Mucosa of rectum (tissue), 2 donors: ENCODE measurements at regions not wholly inside any gene's neighbourhood (a gene's known extent, or its start where the extent isn't known, plus 50 kb on each side); places are given as distances from the start of the nearest gene placed in this dataset.
"Not testable (repeated sequence)": the region's sequence is repeated elsewhere in the genome, so short reads cannot be mapped to it uniquely, and the experiment has no call there.

ENCODE experiments used
- H3K27ac ChIP-seq, 2 donors: one replicate each; pipeline ENCODE4 v1.7.0; 2013; ENCODE audit warnings: inconsistent platforms in 2 of 2, low read depth in 2 of 2, low read length in 2 of 2
- H3K27me3 ChIP-seq, 2 donors: one replicate each; pipeline ENCODE4 v1.7.0; 2013; ENCODE audit warnings: low read length in 2 of 2; ENCODE audit not compliant: control insufficient read depth in 2 of 2, insufficient read depth in 2 of 2
- H3K36me3 ChIP-seq, 2 donors: one replicate each; pipeline ENCODE4 v1.7.0; 2013; ENCODE audit warnings: low read length in 2 of 2; ENCODE audit not compliant: control insufficient read depth in 2 of 2, insufficient read depth in 2 of 2
- H3K4me1 ChIP-seq, 2 donors: one replicate each; pipeline ENCODE4 v1.7.0; 2013; ENCODE audit warnings: low read length in 2 of 2, mild to moderate bottlenecking in 1 of 2; ENCODE audit not compliant: control insufficient read depth in 2 of 2, insufficient read depth in 2 of 2
- H3K4me3 ChIP-seq, 2 donors: one replicate each; pipeline ENCODE4 v1.7.0; 2013; ENCODE audit warnings: low read length in 2 of 2
- H3K9ac ChIP-seq, 2 donors: one replicate each; pipeline ENCODE4 v1.7.0; 2013; ENCODE audit warnings: low read length in 2 of 2, low read depth in 1 of 2, mild to moderate bottlenecking in 1 of 2
- H3K9me3 ChIP-seq, 2 donors: one replicate each; pipeline ENCODE4 v1.7.0; 2013; ENCODE audit warnings: low read length in 2 of 2; ENCODE audit not compliant: control insufficient read depth in 2 of 2
- donor health status: healthy.
- donor health status: Normal muscosa, but diverticular disease.

GRCh38 chr10:25101461-25102146, 73.2 kb upstream of the GPR158 start:
- Histone ChIP-seq H3K9ac (no peak overlapping the region), H3K9me3 (no peaks in the 10 kb centered on the region), H3K27me3 (peaks cover 0 to 3% of the 10 kb centered on the region in 2 donors), H3K36me3 (no peaks in the 10 kb centered on the region), H3K4me1 (no peaks in the 10 kb centered on the region), H3K27ac (no peak overlapping the region), H3K4me3 (no peak overlapping the region)

DNA sequence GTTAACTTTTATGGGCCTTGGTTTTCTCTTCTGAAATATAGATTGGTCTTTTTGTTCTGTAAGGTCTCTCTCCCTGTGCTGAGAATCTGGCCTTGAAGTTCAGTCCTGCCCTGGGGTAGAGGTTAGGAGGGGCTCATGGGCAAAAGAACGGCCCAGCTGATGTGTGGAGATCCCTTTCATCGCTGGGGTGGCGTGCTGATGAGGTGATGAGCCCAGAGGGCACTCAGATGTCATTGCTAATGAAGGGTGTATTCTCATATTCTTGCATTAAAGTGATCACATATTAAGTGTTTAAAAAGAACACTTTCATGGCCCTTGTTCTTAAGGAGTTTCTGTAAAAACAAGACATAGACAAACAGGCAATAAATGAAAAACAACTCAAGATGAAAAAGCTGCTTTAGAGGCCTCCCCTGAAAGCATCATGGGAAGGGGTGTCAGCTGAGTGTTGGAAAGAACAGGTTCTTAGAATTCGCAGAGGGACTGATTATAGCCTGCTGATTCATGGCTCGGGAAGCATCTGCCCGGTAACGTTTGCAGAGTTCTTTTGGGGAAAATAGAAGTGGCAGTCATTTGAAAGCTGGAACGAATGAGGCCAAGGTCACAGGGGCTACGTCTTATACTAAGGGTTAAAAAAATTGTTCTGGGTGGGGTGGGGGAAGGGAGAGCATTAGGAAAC, 72.5 kb upstream of the GPR158 start:
- peaks cover 0 to 3% of the 10 kb centered on the region in 2 donors for H3K27me3 ChIP-seq
- H3K36me3 ChIP-seq = no peaks in the 10 kb centered on the region
- H3K4me3 ChIP-seq = no peak overlapping the region
- no peak overlapping the region for H3K9ac ChIP-seq
- no peak overlapping the region for H3K27ac ChIP-seq
- H3K4me1 ChIP-seq = no peaks in the 10 kb centered on the region
- H3K9me3 ChIP-seq = no peaks in the 10 kb centered on the region

DNA sequence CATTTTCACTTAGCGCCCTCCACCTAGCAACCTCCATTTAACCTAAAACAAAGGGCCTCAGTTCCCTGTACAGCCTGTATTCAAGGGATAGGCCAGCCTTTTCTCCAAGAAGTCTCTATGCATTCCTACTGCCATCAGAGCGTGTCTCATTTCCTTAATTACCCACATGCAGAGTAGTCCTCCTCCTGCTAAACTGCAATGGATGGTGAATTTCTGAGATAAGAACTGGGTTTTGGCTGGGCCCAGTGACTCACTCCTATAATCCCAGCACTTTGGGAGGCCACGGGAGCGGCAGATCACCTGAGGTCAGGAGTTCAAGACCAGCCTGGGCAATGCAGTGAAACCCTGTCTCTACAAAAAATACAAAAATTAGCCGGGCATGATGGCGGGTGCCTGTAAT, 71.1 kb upstream of the GPR158 start:
- no peak overlapping the region for H3K4me3 ChIP-seq
- no peaks in the 10 kb centered on the region for H3K36me3 ChIP-seq
- no peaks in the 10 kb centered on the region for H3K9me3 ChIP-seq
- H3K9ac ChIP-seq = no peak overlapping the region
- H3K4me1 ChIP-seq = no peaks in the 10 kb centered on the region
- no peak overlapping the region for H3K27ac ChIP-seq
- peaks cover 0 to 3% of the 10 kb centered on the region in 2 donors for H3K27me3 ChIP-seq

DNA sequence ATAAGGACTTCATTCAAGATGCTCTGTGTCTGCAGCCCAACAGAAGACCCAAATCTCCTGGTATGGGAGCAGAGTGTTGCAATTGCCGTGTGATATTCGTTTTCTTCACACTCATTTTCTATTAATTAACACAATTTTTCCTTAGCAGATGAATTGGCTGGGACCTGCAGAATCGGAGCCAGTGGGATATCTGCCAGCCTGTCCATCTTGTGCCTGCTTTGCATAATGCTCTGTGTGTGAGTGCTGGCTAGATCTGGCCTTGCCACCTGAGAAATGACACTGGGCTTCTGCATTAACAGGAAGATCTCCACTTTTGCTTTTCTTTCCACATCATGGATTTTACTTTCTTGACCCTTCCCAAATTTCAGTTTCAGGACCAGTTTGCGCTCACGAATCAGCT, 70.4 kb upstream of the GPR158 start:
- Histone ChIP-seq H3K4me3 (no peak overlapping the region), H3K9ac (no peak overlapping the region), H3K27me3 (peaks cover 0 to 3% of the 10 kb centered on the region in 2 donors), H3K9me3 (no peaks in the 10 kb centered on the region), H3K36me3 (no peaks in the 10 kb centered on the region), H3K27ac (no peak overlapping the region), H3K4me1 (no peaks in the 10 kb centered on the region)

- no peak overlapping the region for H3K4me3 ChIP-seq
- no peaks in the 10 kb centered on the region for H3K4me1 ChIP-seq
- peaks cover 0 to 3% of the 10 kb centered on the region in 2 donors for H3K27me3 ChIP-seq
- H3K36me3 ChIP-seq = no peaks in the 10 kb centered on the region
- no peak overlapping the region for H3K9ac ChIP-seq
- no peak overlapping the region for H3K27ac ChIP-seq
- H3K9me3 ChIP-seq = no peaks in the 10 kb centered on the region
Observed at GRCh38 chr10:25105262-25105661, 69.5 kb upstream of the GPR158 start.

DNA sequence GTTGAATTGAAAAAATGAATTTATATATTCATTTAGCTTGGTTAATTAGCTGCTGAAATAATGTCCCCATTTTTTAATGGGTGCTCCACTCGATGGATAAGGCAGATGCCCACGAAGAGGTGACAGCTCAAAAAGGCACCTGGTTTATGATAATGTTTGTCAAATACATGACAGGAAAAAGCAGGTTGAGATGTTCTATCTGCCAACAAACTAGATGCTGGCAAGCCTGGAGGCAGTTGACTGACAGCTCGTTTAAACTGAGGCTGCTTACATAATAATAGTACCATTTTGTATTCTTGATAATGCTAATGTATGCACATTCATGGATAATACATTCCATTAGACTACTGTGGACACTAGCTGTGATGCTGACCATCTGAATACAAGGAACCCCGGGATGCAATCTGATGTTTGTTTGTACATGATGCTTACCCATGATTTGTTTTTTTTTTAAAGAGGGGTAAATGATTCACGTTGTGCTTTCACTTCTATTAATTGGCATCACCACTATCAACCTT, 69.0 kb upstream of the GPR158 start:
- Histone ChIP-seq H3K9me3 (no peaks in the 10 kb centered on the region), H3K27me3 (peaks cover 0 to 3% of the 10 kb centered on the region in 2 donors), H3K4me1 (no peaks in the 10 kb centered on the region), H3K36me3 (no peaks in the 10 kb centered on the region), H3K27ac (no peak overlapping the region), H3K4me3 (no peak overlapping the region), H3K9ac (no peak overlapping the region)

- H3K27me3 ChIP-seq = no peaks in the 10 kb centered on the region
- no peak overlapping the region for H3K9ac ChIP-seq
- no peaks in the 10 kb centered on the region for H3K4me1 ChIP-seq
- no peaks in the 10 kb centered on the region for H3K36me3 ChIP-seq
- no peaks in the 10 kb centered on the region for H3K9me3 ChIP-seq
- no peak overlapping the region for H3K4me3 ChIP-seq
- H3K27ac ChIP-seq = no peak overlapping the region
Observed at GRCh38 chr10:25107756-25108155, 67.0 kb upstream of the GPR158 start.

- not testable (repeated sequence) for H3K4me1 ChIP-seq, H3K9ac ChIP-seq, H3K27ac ChIP-seq, H3K27me3 ChIP-seq, H3K4me3 ChIP-seq, H3K9me3 ChIP-seq, H3K36me3 ChIP-seq
Observed at GRCh38 chr10:25109896-25110295, 64.9 kb upstream of the GPR158 start.

DNA sequence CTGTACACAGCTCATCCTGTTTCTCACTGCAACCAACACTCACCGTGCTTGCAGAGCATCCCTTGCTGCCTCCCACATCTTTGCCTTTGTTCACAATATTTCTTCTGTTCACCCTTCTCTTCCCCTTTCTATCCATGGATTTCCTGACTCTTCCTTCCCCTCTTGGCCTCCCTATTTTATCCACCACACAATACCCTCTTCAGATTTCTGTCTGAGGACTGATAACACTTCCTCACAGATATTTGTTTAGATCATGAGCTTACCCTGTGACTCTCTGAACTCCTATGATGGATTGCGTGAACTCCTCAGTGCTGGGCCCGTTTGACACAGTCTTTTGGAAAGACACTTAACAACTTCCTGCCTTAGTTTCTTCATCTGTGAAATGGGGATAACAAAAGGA, 62.8 kb upstream of the GPR158 start:
- no peak overlapping the region for H3K4me3 ChIP-seq

GRCh38 chr10:25113191-25114035, 61.4 kb upstream of the GPR158 start:
- H3K4me1 ChIP-seq = peaks cover 0 to 4% of the 10 kb centered on the region in 2 donors
- H3K9ac ChIP-seq = no peak overlapping the region
- no peaks in the 10 kb centered on the region for H3K9me3 ChIP-seq
- H3K36me3 ChIP-seq = no peaks in the 10 kb centered on the region
- H3K27ac ChIP-seq = peak overlapping the region in 1 of 2 donors; percentile 35
- H3K4me3 ChIP-seq = peak overlapping the region in 1 of 2 donors; percentile 20
- H3K27me3 ChIP-seq = no peaks in the 10 kb centered on the region

More for the DNA sequence above, 62.8 kb upstream of the GPR158 start:
- H3K27ac ChIP-seq = no peak overlapping the region
- H3K9me3 ChIP-seq = no peaks in the 10 kb centered on the region
- H3K9ac ChIP-seq = no peak overlapping the region
- no peaks in the 10 kb centered on the region for H3K36me3 ChIP-seq
- peaks cover 0 to 4% of the 10 kb centered on the region in 2 donors for H3K4me1 ChIP-seq
- H3K27me3 ChIP-seq = no peaks in the 10 kb centered on the region
